ENCODE measurements at regions not wholly inside any gene's neighbourhood (a gene's known extent, or its start where the extent isn't known, plus 50 kb on each side); places are given as distances from the start of the nearest gene placed in this dataset.

- peaks cover 4% of the 10 kb centered on the region for H3K27me3 Mint-ChIP-seq
- H3K4me3 Mint-ChIP-seq, result no peak overlapping the region
- Histone ChIP-seq H3K36me3 (ENCODE audit: control insufficient read depth, insufficient read depth, low read length) (no peaks in the 10 kb centered on the region), H3K4me3 (ENCODE audit: low read depth, low read length) (no peak overlapping the region), H3K4me1 (ENCODE audit: control insufficient read depth, insufficient read depth, low read length, poor library complexity, severe bottlenecking) (no peaks in the 10 kb centered on the region), H3K27me3 (ENCODE audit: control insufficient read depth, insufficient read depth, low read length) (no peaks in the 10 kb centered on the region), H3K27ac (ENCODE audit: insufficient read depth, low read length, poor library complexity, severe bottlenecking) (no peak overlapping the region), H3K9me3 (ENCODE audit: control insufficient read depth in 2 of 2, low read length in 2 of 2) (no peaks in the 10 kb centered on the region)
- no peaks in the 10 kb centered on the region for H3K4me1 Mint-ChIP-seq
- DNase-seq, result no peak
- no peak for ATAC-seq (ENCODE audit: low read depth in 2 of 2)
- H3K9me3 Mint-ChIP-seq, result peaks cover 0 to 5% (median 0%) of the 10 kb centered on the region in 7 donors
- H3K27ac Mint-ChIP-seq, result no peak overlapping the region
- no peaks in the 10 kb centered on the region for H3K36me3 Mint-ChIP-seq
Measured at GRCh38 chr3:34305266-34305665, 506.8 kb downstream of the PDCD6IP start.

DNA sequence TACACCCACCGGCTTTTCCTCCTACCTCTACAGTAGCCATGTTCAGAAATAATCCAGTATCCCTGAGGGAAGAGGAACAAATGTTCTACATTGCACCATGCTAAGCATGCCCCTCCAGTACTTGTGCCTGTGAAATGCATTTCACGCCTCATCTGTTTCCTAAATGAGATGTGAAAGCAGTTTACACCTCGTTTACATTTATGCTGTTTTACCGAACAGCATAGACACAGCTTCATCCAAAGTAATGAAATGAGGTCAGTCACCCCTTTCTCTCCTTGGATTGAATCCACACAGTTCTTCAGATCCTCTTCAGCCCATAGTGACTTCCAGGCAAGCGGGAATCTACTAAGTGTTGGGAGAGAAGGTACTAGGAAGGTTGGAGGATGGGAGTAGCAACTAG lies 514.3 kb downstream of the PDCD6IP start:
- no peak overlapping the region for H3K27ac Mint-ChIP-seq
- Histone ChIP-seq H3K4me3 (ENCODE audit: low read depth, low read length) (no peak overlapping the region), H3K36me3 (ENCODE audit: control insufficient read depth, insufficient read depth, low read length) (no peaks in the 10 kb centered on the region), H3K9me3 (ENCODE audit: control insufficient read depth in 2 of 2, low read length in 2 of 2) (no peaks in the 10 kb centered on the region), H3K27me3 (ENCODE audit: control insufficient read depth, insufficient read depth, low read length) (no peaks in the 10 kb centered on the region), H3K4me1 (ENCODE audit: control insufficient read depth, insufficient read depth, low read length, poor library complexity, severe bottlenecking) (no peaks in the 10 kb centered on the region), H3K27ac (ENCODE audit: insufficient read depth, low read length, poor library complexity, severe bottlenecking) (no peak overlapping the region)
- H3K4me1 Mint-ChIP-seq, result no peaks in the 10 kb centered on the region
- peaks cover 0 to 13% (median 4%) of the 10 kb centered on the region in 7 donors for H3K9me3 Mint-ChIP-seq
- no peak overlapping the region for H3K4me3 Mint-ChIP-seq
- no peak for ATAC-seq (ENCODE audit: low read depth in 2 of 2)
- no peak for DNase-seq
- no peaks in the 10 kb centered on the region for H3K36me3 Mint-ChIP-seq
- no peaks in the 10 kb centered on the region for H3K27me3 Mint-ChIP-seq

DNA sequence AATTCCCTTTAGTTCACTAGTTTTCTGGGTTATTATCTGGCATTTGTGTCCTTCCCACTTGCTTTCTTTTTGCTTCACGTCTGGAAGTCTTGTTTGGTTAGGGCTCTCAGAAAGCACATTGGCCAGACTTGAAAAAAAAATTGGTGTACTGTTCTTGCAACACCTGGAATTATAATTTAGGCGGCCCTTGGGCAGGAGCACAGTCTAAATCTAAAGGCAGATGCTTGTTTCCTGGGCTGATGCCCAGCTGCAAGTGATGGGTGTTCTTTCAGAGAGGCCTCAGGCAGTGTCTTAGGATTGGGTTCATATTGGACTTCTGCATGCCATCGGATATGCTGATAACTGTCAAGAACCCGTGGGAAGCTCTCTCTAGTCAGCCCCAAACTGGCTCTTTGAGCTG lies 521.5 kb downstream of the PDCD6IP start:
- no peak overlapping the region for H3K4me3 Mint-ChIP-seq
- Histone ChIP-seq H3K4me1 (ENCODE audit: control insufficient read depth, insufficient read depth, low read length, poor library complexity, severe bottlenecking) (no peaks in the 10 kb centered on the region), H3K4me3 (ENCODE audit: low read depth, low read length) (no peak overlapping the region), H3K9me3 (ENCODE audit: control insufficient read depth in 2 of 2, low read length in 2 of 2) (no peaks in the 10 kb centered on the region), H3K27me3 (ENCODE audit: control insufficient read depth, insufficient read depth, low read length) (no peaks in the 10 kb centered on the region), H3K27ac (ENCODE audit: insufficient read depth, low read length, poor library complexity, severe bottlenecking) (no peak overlapping the region), H3K36me3 (ENCODE audit: control insufficient read depth, insufficient read depth, low read length) (no peaks in the 10 kb centered on the region)
- no peaks in the 10 kb centered on the region for H3K36me3 Mint-ChIP-seq
- DNase-seq (no peak), ATAC-seq (ENCODE audit: low read depth in 2 of 2) (no peak)
- no peaks in the 10 kb centered on the region for H3K27me3 Mint-ChIP-seq
- H3K27ac Mint-ChIP-seq, result no peak overlapping the region
- H3K9me3 Mint-ChIP-seq, result peaks cover 0 to 15% (median 5%) of the 10 kb centered on the region in 7 donors
- H3K4me1 Mint-ChIP-seq, result no peaks in the 10 kb centered on the region

GRCh38 chr3:34323517-34323916 lies 525.1 kb downstream of the PDCD6IP start:
- H3K36me3 ChIP-seq (ENCODE audit: control insufficient read depth, insufficient read depth, low read length), result no peaks in the 10 kb centered on the region
- no peaks in the 10 kb centered on the region for H3K4me1 ChIP-seq (ENCODE audit: control insufficient read depth, insufficient read depth, low read length, poor library complexity, severe bottlenecking)
- peaks cover 0 to 13% (median 0%) of the 10 kb centered on the region in 7 donors for H3K9me3 Mint-ChIP-seq
- no peaks in the 10 kb centered on the region for H3K27me3 Mint-ChIP-seq
- H3K9me3 ChIP-seq (ENCODE audit: control insufficient read depth in 2 of 2, low read length in 2 of 2), result no peaks in the 10 kb centered on the region
- H3K27ac Mint-ChIP-seq, result no peak overlapping the region
- DNase-seq (no peak), ATAC-seq (ENCODE audit: low read depth in 2 of 2) (no peak)
- H3K4me3 Mint-ChIP-seq, result no peak overlapping the region
- H3K36me3 Mint-ChIP-seq, result no peaks in the 10 kb centered on the region
- H3K4me1 Mint-ChIP-seq, result no peaks in the 10 kb centered on the region
- no peak overlapping the region for H3K27ac ChIP-seq (ENCODE audit: insufficient read depth, low read length, poor library complexity, severe bottlenecking)
- H3K27me3 ChIP-seq (ENCODE audit: control insufficient read depth, insufficient read depth, low read length), result no peaks in the 10 kb centered on the region
- H3K4me3 ChIP-seq (ENCODE audit: low read depth, low read length), result no peak overlapping the region

DNA sequence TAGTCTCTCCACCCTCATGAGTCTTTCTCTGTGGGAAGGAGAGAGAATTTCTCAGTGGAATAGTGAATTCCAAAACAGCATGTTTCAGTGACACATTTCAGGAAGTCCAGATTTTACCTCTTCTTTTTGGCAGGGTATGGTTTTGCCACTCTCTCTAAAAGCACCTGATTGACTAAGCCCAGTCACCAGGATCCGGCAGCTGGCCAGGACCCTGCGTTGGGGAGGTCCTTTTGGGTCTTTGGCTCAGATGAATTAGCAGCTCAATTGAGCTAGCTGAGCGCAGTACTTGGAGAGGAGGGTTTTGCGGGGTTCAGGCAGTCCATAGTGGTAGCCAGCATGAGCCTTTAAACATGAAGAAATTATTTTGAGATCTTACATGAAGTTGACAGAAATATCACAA lies 548.2 kb downstream of the PDCD6IP start:
- Mint-ChIP-seq H3K9me3 (peaks cover 0 to 5% (median 0%) of the 10 kb centered on the region in 7 donors), H3K36me3 (no peaks in the 10 kb centered on the region), H3K27ac (no peak overlapping the region), H3K4me1 (no peaks in the 10 kb centered on the region), H3K4me3 (no peak overlapping the region), H3K27me3 (no peaks in the 10 kb centered on the region)
- no peaks in the 10 kb centered on the region for H3K36me3 ChIP-seq (ENCODE audit: control insufficient read depth, insufficient read depth, low read length)
- H3K4me1 ChIP-seq (ENCODE audit: control insufficient read depth, insufficient read depth, low read length, poor library complexity, severe bottlenecking), result no peaks in the 10 kb centered on the region
- no peaks in the 10 kb centered on the region for H3K27me3 ChIP-seq (ENCODE audit: control insufficient read depth, insufficient read depth, low read length)
- H3K9me3 ChIP-seq (ENCODE audit: control insufficient read depth in 2 of 2, low read length in 2 of 2), result no peaks in the 10 kb centered on the region
- DNase-seq (no peak), ATAC-seq (ENCODE audit: low read depth in 2 of 2) (no peak)
- no peak overlapping the region for H3K4me3 ChIP-seq (ENCODE audit: low read depth, low read length)
- no peak overlapping the region for H3K27ac ChIP-seq (ENCODE audit: insufficient read depth, low read length, poor library complexity, severe bottlenecking)

- Mint-ChIP-seq H3K9me3 (peaks cover 0 to 5% (median 0%) of the 10 kb centered on the region in 7 donors), H3K36me3 (no peaks in the 10 kb centered on the region), H3K4me3 (no peak overlapping the region), H3K4me1 (no peaks in the 10 kb centered on the region), H3K27ac (no peak overlapping the region), H3K27me3 (no peaks in the 10 kb centered on the region)
- no peaks in the 10 kb centered on the region for H3K36me3 ChIP-seq (ENCODE audit: control insufficient read depth, insufficient read depth, low read length)
- H3K4me1 ChIP-seq (ENCODE audit: control insufficient read depth, insufficient read depth, low read length, poor library complexity, severe bottlenecking), result no peaks in the 10 kb centered on the region
- ATAC-seq (ENCODE audit: low read depth in 2 of 2), result no peak
- H3K27ac ChIP-seq (ENCODE audit: insufficient read depth, low read length, poor library complexity, severe bottlenecking), result no peak overlapping the region
- H3K27me3 ChIP-seq (ENCODE audit: control insufficient read depth, insufficient read depth, low read length), result no peaks in the 10 kb centered on the region
- no peak overlapping the region for H3K4me3 ChIP-seq (ENCODE audit: low read depth, low read length)
- no peaks in the 10 kb centered on the region for H3K9me3 ChIP-seq (ENCODE audit: control insufficient read depth in 2 of 2, low read length in 2 of 2)
- DNase-seq, result no peak
Measured at GRCh38 chr3:34351882-34352777, 553.7 kb downstream of the PDCD6IP start.

DNA sequence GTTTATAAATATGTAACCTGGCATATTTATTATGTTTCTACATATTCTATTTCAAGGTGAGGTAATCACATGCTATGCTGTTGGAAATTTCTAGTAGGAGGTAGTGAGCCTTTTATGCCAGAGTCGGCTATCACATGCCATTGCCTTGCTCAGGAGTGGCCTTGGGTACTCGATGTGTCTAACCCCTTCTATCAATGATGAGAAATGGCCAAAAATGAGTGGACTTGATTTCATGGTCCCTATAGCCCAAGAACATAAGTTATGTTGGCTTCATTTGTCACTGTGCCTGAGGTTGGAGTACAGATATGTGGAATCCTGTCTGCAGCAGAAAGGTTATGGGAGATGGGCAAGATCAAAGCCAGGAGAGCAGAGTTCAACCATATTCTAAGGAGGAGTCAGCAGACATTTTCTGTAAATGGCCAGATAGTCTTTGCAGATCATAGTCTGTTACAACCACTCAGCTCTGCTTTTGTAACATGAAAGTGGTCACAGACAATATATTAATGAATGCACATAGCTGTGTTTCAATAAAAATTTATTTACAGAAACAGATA lies 554.4 kb downstream of the PDCD6IP start:
- Mint-ChIP-seq H3K9me3 (peaks cover 0 to 5% (median 0%) of the 10 kb centered on the region in 7 donors), H3K4me1 (no peaks in the 10 kb centered on the region), H3K27me3 (no peaks in the 10 kb centered on the region), H3K27ac (no peak overlapping the region), H3K4me3 (no peak overlapping the region), H3K36me3 (no peaks in the 10 kb centered on the region)
- no peaks in the 10 kb centered on the region for H3K4me1 ChIP-seq (ENCODE audit: control insufficient read depth, insufficient read depth, low read length, poor library complexity, severe bottlenecking)
- ATAC-seq (ENCODE audit: low read depth in 2 of 2), result no peak
- no peaks in the 10 kb centered on the region for H3K9me3 ChIP-seq (ENCODE audit: control insufficient read depth in 2 of 2, low read length in 2 of 2)
- H3K27me3 ChIP-seq (ENCODE audit: control insufficient read depth, insufficient read depth, low read length), result no peaks in the 10 kb centered on the region
- H3K27ac ChIP-seq (ENCODE audit: insufficient read depth, low read length, poor library complexity, severe bottlenecking), result no peak overlapping the region
- no peak for DNase-seq
- H3K4me3 ChIP-seq (ENCODE audit: low read depth, low read length), result no peak overlapping the region
- H3K36me3 ChIP-seq (ENCODE audit: control insufficient read depth, insufficient read depth, low read length), result no peaks in the 10 kb centered on the region

DNA sequence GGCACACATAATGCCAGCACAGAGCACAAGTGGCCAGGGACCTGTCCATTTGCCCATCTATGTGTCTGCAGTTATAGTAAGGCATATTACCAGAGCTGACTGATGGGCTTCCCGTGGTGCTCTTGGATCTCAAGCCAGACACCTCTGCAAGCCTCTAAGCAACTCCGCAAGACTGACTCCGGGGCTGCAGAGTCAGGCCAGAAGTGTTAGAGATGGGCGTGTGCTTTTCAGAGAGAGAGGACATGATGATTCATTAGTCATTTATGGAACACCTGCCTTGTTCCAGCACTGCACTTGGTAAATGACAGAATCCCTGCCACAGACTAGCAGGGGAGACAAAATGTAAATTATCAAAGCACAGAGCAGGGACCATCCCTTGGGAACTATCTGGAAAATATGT lies 559.0 kb downstream of the PDCD6IP start:
- H3K27ac ChIP-seq (ENCODE audit: insufficient read depth, low read length, poor library complexity, severe bottlenecking), result no peak overlapping the region
- Mint-ChIP-seq H3K4me3 (no peak overlapping the region), H3K27ac (no peak overlapping the region), H3K36me3 (no peaks in the 10 kb centered on the region), H3K27me3 (no peaks in the 10 kb centered on the region), H3K4me1 (no peaks in the 10 kb centered on the region), H3K9me3 (peaks cover 0 to 4% (median 0%) of the 10 kb centered on the region in 7 donors)
- ATAC-seq (ENCODE audit: low read depth in 2 of 2) (no peak), DNase-seq (no peak)
- H3K36me3 ChIP-seq (ENCODE audit: control insufficient read depth, insufficient read depth, low read length), result no peaks in the 10 kb centered on the region
- H3K4me3 ChIP-seq (ENCODE audit: low read depth, low read length), result no peak overlapping the region
- no peaks in the 10 kb centered on the region for H3K4me1 ChIP-seq (ENCODE audit: control insufficient read depth, insufficient read depth, low read length, poor library complexity, severe bottlenecking)
- H3K9me3 ChIP-seq (ENCODE audit: control insufficient read depth in 2 of 2, low read length in 2 of 2), result no peaks in the 10 kb centered on the region
- H3K27me3 ChIP-seq (ENCODE audit: control insufficient read depth, insufficient read depth, low read length), result no peaks in the 10 kb centered on the region
